ENCODE measurements at regions not wholly inside any gene's neighbourhood (a gene's known extent, or its start where the extent isn't known, plus 50 kb on each side); places are given as distances from the start of the nearest gene placed in this dataset.
"Not testable (repeated sequence)": the region's sequence is repeated elsewhere in the genome, so short reads cannot be mapped to it uniquely, and the experiment has no call there.

GRCh38 chr12:9543341-9543740 lies 64.4 kb downstream of the KLRB1 start:
- not testable (repeated sequence) for DNase-seq (ENCODE audit: low spot score)

- DNase-seq (ENCODE audit: low spot score): not testable (repeated sequence)
Measured at GRCh38 chr12:9542827-9543226, 64.9 kb downstream of the KLRB1 start.

GRCh38 chr12:9515925-9516324 lies 91.8 kb downstream of the KLRB1 start:
- not testable (repeated sequence) for DNase-seq (ENCODE audit: low spot score)

- not testable (repeated sequence) for DNase-seq (ENCODE audit: low spot score)
Measured at GRCh38 chr12:9512695-9513094, 95.0 kb downstream of the KLRB1 start.

- not testable (repeated sequence) for DNase-seq (ENCODE audit: low spot score)
Measured at GRCh38 chr12:9510392-9511011, 97.2 kb downstream of the KLRB1 start.

- DNase-seq (ENCODE audit: low spot score): no peak
Measured at GRCh38 chr12:9509464-9510161, 98.1 kb downstream of the KLRB1 start.

GRCh38 chr12:9506746-9507145 lies 101.0 kb downstream of the KLRB1 start:
- DNase-seq (ENCODE audit: low spot score): no peak

GRCh38 chr12:9503384-9503783 lies 104.3 kb downstream of the KLRB1 start:
- DNase-seq (ENCODE audit: low spot score): not testable (repeated sequence)

- not testable (repeated sequence) for DNase-seq (ENCODE audit: low spot score)
Measured at GRCh38 chr12:9502845-9503244, 104.9 kb downstream of the KLRB1 start.

GRCh38 chr12:9493325-9493724 lies 114.4 kb downstream of the KLRB1 start:
- not testable (repeated sequence) for DNase-seq (ENCODE audit: low spot score)

- DNase-seq (ENCODE audit: low spot score): not testable (repeated sequence)
Measured at GRCh38 chr12:9481289-9481688, 126.4 kb downstream of the KLRB1 start.

GRCh38 chr12:9474197-9474596 lies 133.5 kb downstream of the KLRB1 start:
- not testable (repeated sequence) for DNase-seq (ENCODE audit: low spot score)

- DNase-seq (ENCODE audit: low spot score): not testable (repeated sequence)
Measured at GRCh38 chr12:9473638-9474037, 134.1 kb downstream of the KLRB1 start.

- not testable (repeated sequence) for DNase-seq (ENCODE audit: low spot score)
Measured at GRCh38 chr12:9471501-9471900, 136.2 kb downstream of the KLRB1 start.

GRCh38 chr12:9470367-9470766 lies 137.3 kb downstream of the KLRB1 start:
- not testable (repeated sequence) for DNase-seq (ENCODE audit: low spot score)

GRCh38 chr12:9469956-9470355 lies 137.8 kb downstream of the KLRB1 start:
- not testable (repeated sequence) for DNase-seq (ENCODE audit: low spot score)

- DNase-seq (ENCODE audit: low spot score): not testable (repeated sequence)
Measured at GRCh38 chr12:9469463-9469862, 138.3 kb downstream of the KLRB1 start.

GRCh38 chr12:9468998-9469397 lies 138.7 kb downstream of the KLRB1 start:
- DNase-seq (ENCODE audit: low spot score): peak; percentile 37

GRCh38 chr12:9468144-9468543 lies 139.6 kb downstream of the KLRB1 start:
- not testable (repeated sequence) for DNase-seq (ENCODE audit: low spot score)

GRCh38 chr12:9464408-9464807 lies 143.3 kb downstream of the KLRB1 start:
- no peak for DNase-seq (ENCODE audit: low spot score)

- not testable (repeated sequence) for DNase-seq (ENCODE audit: low spot score)
Measured at GRCh38 chr12:9455516-9455915, 152.2 kb downstream of the KLRB1 start.

- DNase-seq (ENCODE audit: low spot score): not testable (repeated sequence)
Measured at GRCh38 chr12:9454021-9454420, 153.7 kb downstream of the KLRB1 start.

- DNase-seq (ENCODE audit: low spot score): not testable (repeated sequence)
Measured at GRCh38 chr12:9450127-9450567, 157.6 kb downstream of the KLRB1 start.

Data from COLO829 (cell line).